ENCODE measurements at regions not wholly inside any gene's neighbourhood (a gene's known extent, or its start where the extent isn't known, plus 50 kb on each side); places are given as distances from the start of the nearest gene placed in this dataset.

DNA sequence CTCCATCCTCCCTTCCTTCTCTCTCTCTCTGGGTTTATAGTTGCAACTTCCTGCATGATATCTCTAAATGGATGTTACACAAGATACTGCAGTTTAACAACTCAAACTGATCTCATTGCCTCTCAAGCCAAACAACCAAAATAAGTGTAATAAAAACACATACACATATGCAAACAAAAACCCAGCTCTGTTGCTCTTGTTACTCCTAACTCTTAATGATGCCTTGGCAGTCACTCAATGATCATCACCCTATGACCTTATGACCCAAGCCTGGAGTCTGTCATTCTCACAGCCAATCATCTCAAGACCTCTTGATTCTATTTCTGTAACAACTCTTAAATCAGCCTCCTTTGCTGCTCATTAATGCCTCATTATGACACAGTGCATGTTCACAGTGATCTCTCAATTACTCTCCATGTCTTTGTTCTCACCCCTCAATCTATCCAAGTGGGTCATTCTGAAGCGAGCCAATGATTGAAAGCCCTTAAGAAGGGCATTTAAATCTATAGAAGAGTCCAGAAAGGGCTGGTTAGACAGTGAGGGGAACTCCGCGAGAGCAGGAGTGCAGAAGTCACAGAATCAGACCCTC, 210.9 kb downstream of the INHBA start:
- intact Hi-C loops (cut with DNase I; ENCODE audit: low total_unique reads) (no loop called here), in situ Hi-C loops (cut with MboI; ENCODE audit: low pct_ligation_motif_present in 1 of 4, low pct_unique_long_range_greater_than_20kb in 1 of 4, low sequenced_read_pairs in 3 of 4) (no loop called here)
- Histone ChIP-seq H3K4me1 (no peaks in the 10 kb centered on the region), H3K27me3 (no peaks in the 10 kb centered on the region), H3K27ac (no peak overlapping the region), H3K36me3 (no peaks in the 10 kb centered on the region), H3K9me3 (no peaks in the 10 kb centered on the region), H3K4me3 (no peak overlapping the region)
- WGBS, 2 donors (ENCODE audit: low coverage in 1 of 2): 61 to 67% methylated on average over 1 to 3 of the region's 3 CpGs
- no peak for DNase-seq
- TF ChIP-seq EP300 (IDR thresholded peaks at IDR 0.05; ENCODE audit: low read depth) (no peak), CTCF (IDR thresholded peaks at IDR 0.05) (no peak), POLR2A (IDR thresholded peaks at IDR 0.05) (no peak), POLR2AphosphoS5 (IDR thresholded peaks at IDR 0.05) (no peak)

- H3K9me3 ChIP-seq: no peaks in the 10 kb centered on the region
- no peak for DNase-seq
- H3K27me3 ChIP-seq: no peaks in the 10 kb centered on the region
- WGBS, 2 donors (ENCODE audit: low coverage in 1 of 2): 39 to 41% methylated on average over 3 to 5 of the region's 5 CpGs
- H3K36me3 ChIP-seq: no peaks in the 10 kb centered on the region
- in situ Hi-C loops (cut with MboI; ENCODE audit: low pct_ligation_motif_present in 1 of 4, low pct_unique_long_range_greater_than_20kb in 1 of 4, low sequenced_read_pairs in 3 of 4) (no loop called here), intact Hi-C loops (cut with DNase I; ENCODE audit: low total_unique reads) (no loop called here)
- no peaks in the 10 kb centered on the region for H3K4me1 ChIP-seq
- no peak overlapping the region for H3K4me3 ChIP-seq
- TF ChIP-seq EP300 (IDR thresholded peaks at IDR 0.05; ENCODE audit: low read depth) (no peak), POLR2A (IDR thresholded peaks at IDR 0.05) (no peak), POLR2AphosphoS5 (IDR thresholded peaks at IDR 0.05) (no peak), CTCF (IDR thresholded peaks at IDR 0.05) (no peak)
- no peak overlapping the region for H3K27ac ChIP-seq
Observed at GRCh38 chr7:41491308-41491707, 211.6 kb downstream of the INHBA start.

DNA sequence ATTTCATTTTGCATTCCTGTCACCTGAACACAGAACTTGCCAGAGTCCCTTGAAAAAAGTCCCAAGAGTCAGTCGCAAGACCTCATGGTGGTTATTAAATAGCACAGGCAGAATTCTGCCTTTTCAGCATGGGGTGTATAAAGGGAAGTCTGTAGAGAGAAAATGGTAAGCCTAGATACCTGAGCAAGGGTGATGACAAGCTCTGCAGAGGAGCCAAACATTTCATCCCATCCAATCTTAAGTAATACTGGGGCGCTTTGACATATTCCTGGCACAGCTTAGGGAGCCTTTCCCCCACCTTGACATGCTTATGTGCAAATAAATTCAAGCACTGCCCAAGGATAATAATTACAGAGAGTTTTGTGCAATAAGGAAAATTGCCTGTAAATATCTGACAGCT, 213.0 kb downstream of the INHBA start:
- no peaks in the 10 kb centered on the region for H3K36me3 ChIP-seq
- 83 to 96% methylated on average over 2 of the region's 2 CpGs for WGBS, 2 donors (ENCODE audit: low coverage in 1 of 2)
- H3K4me3 ChIP-seq: no peak overlapping the region

GRCh38 chr7:41487229-41487940, 215.5 kb downstream of the INHBA start:
- H3K27me3 ChIP-seq: no peaks in the 10 kb centered on the region
- H3K36me3 ChIP-seq: no peaks in the 10 kb centered on the region
- no peak overlapping the region for H3K4me3 ChIP-seq
- no peak overlapping the region for H3K27ac ChIP-seq
- TF ChIP-seq POLR2A (IDR thresholded peaks at IDR 0.05): no peak
- TF ChIP-seq CTCF (IDR thresholded peaks at IDR 0.05): no peak
- no peak for TF ChIP-seq POLR2AphosphoS5 (IDR thresholded peaks at IDR 0.05)
- TF ChIP-seq EP300 (IDR thresholded peaks at IDR 0.05; ENCODE audit: low read depth): no peak
- peaks cover 0 to 4% of the 10 kb centered on the region in 2 donors for H3K9me3 ChIP-seq
- intact Hi-C loops (cut with DNase I; ENCODE audit: low total_unique reads): no loop called here
- in situ Hi-C loops (cut with MboI; ENCODE audit: low pct_ligation_motif_present in 1 of 4, low pct_unique_long_range_greater_than_20kb in 1 of 4, low sequenced_read_pairs in 3 of 4): no loop called here
- H3K4me1 ChIP-seq: no peaks in the 10 kb centered on the region
- WGBS, 2 donors (ENCODE audit: low coverage in 1 of 2): 68 to 79% methylated on average over 7 of the region's 7 CpGs
- DNase-seq: no peak

More for the DNA sequence above, 213.0 kb downstream of the INHBA start:
- H3K9me3 ChIP-seq: no peaks in the 10 kb centered on the region
- DNase-seq: no peak
- in situ Hi-C loops (cut with MboI; ENCODE audit: low pct_ligation_motif_present in 1 of 4, low pct_unique_long_range_greater_than_20kb in 1 of 4, low sequenced_read_pairs in 3 of 4): no loop called here
- H3K27ac ChIP-seq: no peak overlapping the region
- intact Hi-C loops (cut with DNase I; ENCODE audit: low total_unique reads): loop anchor here (1.0 kb wide), 1 partner anchor 10 kb away; no protein-coding TSS in a partner anchor
- no peaks in the 10 kb centered on the region for H3K27me3 ChIP-seq
- TF ChIP-seq POLR2A (IDR thresholded peaks at IDR 0.05): no peak
- no peaks in the 10 kb centered on the region for H3K4me1 ChIP-seq
